T-helper 22 cell (primary cell): ENCODE measurements at regions not wholly inside any gene's neighbourhood (a gene's known extent, or its start where the extent isn't known, plus 50 kb on each side); places are given as distances from the start of the nearest gene placed in this dataset.

Experiments
- DNase-seq: peaks from one replicate; pipeline ENCODE4 v3.0.0-alpha.2; 2020; ENCODE audit warnings: low read depth

GRCh38 chr10:63744060-63744941 lies 223.1 kb downstream of the REEP3 start:
- DNase-seq = no peak

GRCh38 chr10:63749915-63750314 lies 228.7 kb downstream of the REEP3 start:
- DNase-seq = no peak

DNA sequence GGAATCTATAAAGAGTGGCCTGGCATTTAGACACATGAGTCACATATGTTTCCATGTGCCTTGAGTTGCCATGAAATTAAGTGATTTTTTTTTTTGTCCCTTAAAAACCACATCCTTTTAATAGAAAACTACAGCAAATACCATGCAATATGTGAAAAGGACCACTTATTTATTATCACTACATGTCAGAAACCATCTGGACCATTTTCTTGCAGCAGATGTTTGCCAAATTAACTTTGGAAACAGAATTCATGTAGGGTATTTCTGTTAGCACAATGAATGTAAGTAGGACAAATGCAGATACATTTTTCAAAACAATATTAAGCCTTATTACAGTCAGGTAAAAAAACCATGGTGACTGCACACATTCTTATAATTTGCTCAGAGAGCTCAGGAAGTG lies 230.6 kb downstream of the REEP3 start:
- DNase-seq = no peak

- DNase-seq = no peak
Observed at GRCh38 chr10:63752318-63752717, 231.1 kb downstream of the REEP3 start.

DNA sequence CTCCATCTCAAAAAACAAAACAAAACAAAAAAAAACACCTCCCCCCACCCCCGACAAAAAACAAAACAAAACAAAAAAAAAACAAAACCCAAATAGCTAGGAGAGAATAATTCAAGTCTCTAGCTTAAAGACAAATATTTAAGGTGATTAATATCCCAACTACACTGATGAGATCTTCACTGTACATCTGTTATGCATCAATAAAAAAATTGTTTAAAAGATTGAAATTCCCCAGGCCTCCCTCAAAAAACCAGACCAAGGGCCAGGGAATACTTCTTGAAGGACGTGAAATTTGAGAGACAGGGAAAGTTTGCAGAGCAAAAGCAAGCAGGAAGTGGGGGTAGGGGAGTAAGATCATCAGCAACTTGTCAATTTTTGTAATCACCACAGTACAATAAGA lies 232.6 kb downstream of the REEP3 start:
- DNase-seq = no peak

DNA sequence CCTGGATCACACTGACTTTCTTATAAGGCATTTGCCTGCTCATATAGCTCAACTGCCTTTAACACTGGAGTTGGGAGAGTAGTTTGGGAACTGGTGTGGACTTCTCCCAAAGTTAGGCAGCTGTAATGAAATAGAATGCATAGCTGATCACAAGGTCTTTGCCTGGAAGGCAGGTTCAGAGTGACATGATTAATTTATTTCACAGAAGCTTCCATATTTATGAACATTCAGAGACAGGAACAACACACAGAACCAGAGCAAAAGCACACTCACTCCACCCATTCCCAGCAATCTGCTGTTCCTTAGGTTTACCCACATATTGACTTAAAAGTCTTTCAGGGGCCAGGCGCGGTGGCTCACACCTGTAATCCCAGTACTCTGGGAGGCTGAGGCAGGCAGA lies 234.2 kb downstream of the REEP3 start:
- no peak for DNase-seq

DNA sequence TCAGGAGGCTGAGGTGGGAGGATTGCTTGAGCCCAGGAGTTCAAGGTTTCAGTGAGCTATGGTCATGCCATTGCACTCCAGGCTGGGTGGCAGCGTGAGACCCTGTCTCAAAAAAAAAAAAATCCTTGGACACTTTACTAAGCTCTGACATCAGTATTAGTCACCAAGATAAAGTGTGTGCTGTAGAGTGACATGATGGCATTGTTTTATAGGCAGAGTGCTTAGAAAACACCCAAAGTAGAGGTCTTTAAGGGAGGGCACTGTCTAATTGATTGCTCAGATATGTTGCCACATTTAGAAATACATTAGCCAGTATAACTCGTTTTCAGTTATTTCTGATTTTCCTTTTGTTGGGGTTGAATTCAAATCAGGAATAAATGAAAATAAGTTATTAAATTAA lies 235.9 kb downstream of the REEP3 start:
- DNase-seq = no peak

GRCh38 chr10:63758080-63758479 lies 236.9 kb downstream of the REEP3 start:
- DNase-seq = no peak

DNA sequence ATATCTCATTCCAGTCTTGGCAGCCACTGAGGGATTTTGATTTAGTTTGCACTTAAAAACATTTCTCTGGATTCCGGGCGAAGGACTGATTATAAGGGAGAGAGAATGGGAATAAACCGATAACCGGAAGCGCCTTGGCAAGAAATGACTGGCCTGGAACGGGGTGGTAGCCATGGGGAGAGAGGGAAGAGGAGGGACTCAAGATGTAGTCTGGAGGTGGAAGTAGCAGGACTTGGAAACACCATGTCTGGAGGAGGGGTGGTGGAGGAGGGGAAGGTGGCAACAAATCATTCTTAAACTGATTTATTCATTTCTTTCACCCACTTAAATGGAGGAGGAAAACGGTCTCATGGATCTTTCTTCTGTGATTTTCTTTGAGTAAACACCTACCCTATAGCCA lies 238.1 kb downstream of the REEP3 start:
- no peak for DNase-seq

DNA sequence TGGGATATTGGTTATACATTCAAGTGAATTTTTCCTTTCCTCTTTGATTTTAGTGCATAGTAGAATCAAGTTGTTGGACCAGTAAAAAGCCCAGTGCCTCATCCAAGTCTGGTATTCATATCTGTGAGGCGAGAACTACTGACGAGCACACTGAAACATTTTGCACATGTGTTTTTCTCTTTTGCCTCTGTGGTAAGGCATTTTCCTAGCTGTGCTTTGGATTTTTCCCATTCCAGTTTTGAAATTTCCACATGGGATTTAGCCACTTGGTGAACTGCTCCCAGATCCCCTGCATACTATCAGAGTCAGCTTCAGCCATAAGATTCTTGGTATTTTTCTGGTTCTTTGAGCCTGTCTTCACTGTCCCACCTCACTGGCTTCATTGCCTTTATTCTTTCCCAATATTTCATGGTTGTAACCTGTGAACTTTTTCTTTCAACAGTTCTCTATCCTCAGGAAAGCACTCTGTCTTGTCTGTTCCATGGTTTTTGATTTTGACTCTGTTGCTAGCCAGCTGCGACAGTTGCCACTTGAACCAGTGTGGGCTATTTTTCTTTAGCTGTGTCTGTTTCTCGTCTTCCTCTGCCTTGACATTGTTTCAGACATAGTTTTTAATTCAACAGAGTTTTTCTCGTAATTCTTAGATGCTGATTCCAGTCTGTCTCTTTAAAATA lies 239.0 kb downstream of the REEP3 start:
- no peak for DNase-seq

DNA sequence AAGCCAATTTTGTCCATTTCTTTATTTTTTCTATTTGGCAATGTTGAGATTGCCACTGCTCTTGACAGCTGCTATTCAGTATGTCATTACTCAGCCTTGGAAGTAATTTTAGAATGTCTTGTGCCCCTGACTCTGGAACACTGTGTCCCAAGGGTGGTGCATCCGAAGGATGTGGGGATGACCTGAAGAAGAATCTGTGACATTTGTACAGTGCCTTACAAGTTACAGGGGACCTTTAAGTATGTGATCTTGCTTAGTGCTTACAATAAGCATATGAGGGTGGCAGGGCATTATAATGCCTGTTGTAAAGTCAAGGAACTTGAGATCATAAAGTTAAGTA lies 239.5 kb downstream of the REEP3 start:
- DNase-seq = no peak

GRCh38 chr10:63761243-63761642 lies 240.0 kb downstream of the REEP3 start:
- DNase-seq = no peak

GRCh38 chr10:63763744-63764143 lies 242.5 kb downstream of the REEP3 start:
- no peak for DNase-seq

- DNase-seq = no peak
Observed at GRCh38 chr10:63765126-63765525, 243.9 kb downstream of the REEP3 start.

DNA sequence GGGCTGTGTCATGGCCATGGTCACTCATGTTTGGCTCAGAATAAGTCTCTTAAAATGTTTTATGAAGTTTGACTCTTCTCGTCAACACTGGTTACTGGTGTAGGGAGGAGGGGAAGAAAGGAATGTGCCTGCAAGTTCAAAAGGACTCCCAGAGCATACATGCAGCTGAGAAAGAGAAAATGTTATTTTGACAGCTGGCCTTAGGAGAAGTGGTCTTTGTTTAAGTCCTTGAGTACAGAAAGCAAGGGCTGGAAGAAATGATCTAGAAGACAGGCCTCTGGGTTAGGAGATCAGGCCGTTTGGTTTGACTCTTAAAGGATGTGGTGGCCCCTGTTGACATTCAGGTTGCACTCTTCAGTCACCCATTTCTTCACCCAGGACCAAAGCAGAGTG lies 245.5 kb downstream of the REEP3 start:
- DNase-seq = no peak

- no peak for DNase-seq
Observed at GRCh38 chr10:63767138-63767801, 246.1 kb downstream of the REEP3 start.

- DNase-seq = no peak
Observed at GRCh38 chr10:63769367-63769766, 248.2 kb downstream of the REEP3 start.

DNA sequence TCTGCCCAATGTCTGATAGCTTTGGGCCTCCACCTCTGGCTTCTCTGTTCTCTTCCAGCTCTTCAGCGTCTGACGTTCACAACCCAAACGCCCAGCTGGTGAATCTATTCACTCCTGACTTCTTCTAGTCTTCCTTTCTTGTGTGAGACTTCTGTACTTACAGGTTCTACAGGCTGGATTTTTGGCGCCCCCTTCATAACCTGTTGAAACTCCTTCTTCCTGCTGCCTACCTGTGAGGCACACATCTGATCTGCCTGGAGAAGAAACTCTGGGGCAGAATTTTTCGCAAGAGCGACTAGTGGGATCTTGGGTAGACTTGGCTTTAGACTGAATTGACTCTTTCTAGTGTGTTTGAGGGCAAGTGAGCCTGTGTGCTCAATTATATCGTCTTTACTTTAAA lies 249.3 kb downstream of the REEP3 start:
- DNase-seq = no peak

GRCh38 chr10:63772491-63772890 lies 251.3 kb downstream of the REEP3 start:
- DNase-seq = no peak

- no peak for DNase-seq
Observed at GRCh38 chr10:63773106-63773505, 251.9 kb downstream of the REEP3 start.

- DNase-seq = no peak
Observed at GRCh38 chr10:63773962-63774361, 252.8 kb downstream of the REEP3 start.

DNA sequence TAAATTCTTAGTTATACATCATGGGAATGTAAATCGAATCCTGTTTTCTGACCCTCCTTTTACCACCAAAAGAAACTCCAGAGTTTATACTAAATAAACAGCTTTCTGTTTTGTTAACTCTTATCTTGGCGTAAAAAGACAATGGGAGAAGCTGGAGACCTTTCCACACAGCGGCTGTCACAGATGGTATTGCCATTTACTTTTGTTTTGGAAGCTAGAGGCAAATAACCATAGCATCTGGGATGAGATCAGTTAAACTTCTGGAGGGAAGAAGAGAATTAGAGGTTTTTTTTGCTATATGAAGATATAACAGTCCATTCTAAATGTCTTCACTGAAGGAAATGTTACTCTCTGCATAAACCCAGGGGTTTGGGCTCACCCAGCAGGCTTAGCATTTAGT lies 258.9 kb downstream of the REEP3 start:
- no peak for DNase-seq

- DNase-seq = no peak
Observed at GRCh38 chr10:63781226-63781625, 260.0 kb downstream of the REEP3 start.
